IMR-90 (cell line): ENCODE measurements at regions not wholly inside any gene's neighbourhood (a gene's known extent, or its start where the extent isn't known, plus 50 kb on each side); places are given as distances from the start of the nearest gene placed in this dataset.

ENCODE experiments used
- ATAC-seq: fragments of 200-7000 bp; cut with Tn5 transposase; 2 replicates; pipeline ENCODE4 v1.9.1; 2020; ENCODE audit warnings: low read depth, mild to moderate bottlenecking, moderate library complexity
- BruUV-seq: library from RNA; stranded (reverse); fragments of 400-500 nt; replicated peaks from 2 replicates; lab custom pipeline; 2021; lab: Mats Ljungman, UMichigan
- CTCF ChIA-PET: fragments of 300-600 bp; formaldehyde crosslinking; extraction: SDS; loops from one replicate; lab custom pipeline; 2021; ENCODE audit warnings: antibody characterized with exemption; lab: Yijun Ruan, JAX
- POLR2A ChIA-PET: fragments of 300-600 bp; sonication (Branson Sonifier 250); formaldehyde crosslinking; loops from one replicate; lab custom pipeline; 2022; ENCODE audit warnings: antibody characterized with exemption; ENCODE audit not compliant: unreplicated experiment; lab: Charles Lee
- DNase-seq: peaks from one replicate; pipeline ENCODE4 v3.0.0; 2013
- H2AFZ ChIP-seq: replicated peaks from 2 replicates; pipeline ENCODE3; 2013; ENCODE audit warnings: low read length, mild to moderate bottlenecking; ENCODE audit not compliant: poor library complexity
- H2AK5ac ChIP-seq: 2 replicates; pipeline ENCODE4 v1.6.1; 2013; ENCODE audit warnings: low read depth, low read length, inconsistent platforms
- H2AK9ac ChIP-seq: replicated peaks from 2 replicates; pipeline ENCODE3; 2013; ENCODE audit warnings: mild to moderate bottlenecking, low read depth, low read length, moderate library complexity; ENCODE audit not compliant: poor library complexity
- H2BK120ac ChIP-seq: 2 replicates; pipeline ENCODE4 v1.6.1; 2013; ENCODE audit warnings: low read depth, low read length, inconsistent platforms
- H2BK15ac ChIP-seq: 3 replicates; pipeline ENCODE4 v1.6.1; 2013; ENCODE audit warnings: low read depth, low read length, inconsistent platforms
- H2BK20ac ChIP-seq: 2 replicates; pipeline ENCODE4 v1.6.1; 2013; ENCODE audit warnings: low read depth, mild to moderate bottlenecking, inconsistent platforms, low read length, moderate library complexity
- H2BK5ac ChIP-seq: 2 replicates; pipeline ENCODE4 v1.6.1; 2013; ENCODE audit warnings: mild to moderate bottlenecking, low read depth, low read length, inconsistent platforms; ENCODE audit not compliant: poor library complexity, severe bottlenecking
- H3K14ac ChIP-seq: replicated peaks from 2 replicates; pipeline ENCODE4 v1.6.1; 2013; ENCODE audit warnings: low read depth, low read length, inconsistent platforms
- H3K18ac ChIP-seq: 2 replicates; pipeline ENCODE4 v1.6.1; 2013; ENCODE audit warnings: low read depth, low read length, control low read depth
- H3K23ac ChIP-seq: 2 replicates; pipeline ENCODE4 v1.6.1; 2013; ENCODE audit warnings: low read depth, low read length, inconsistent platforms
- H3K27ac ChIP-seq: 2 replicates; pipeline ENCODE4 v1.5.1; 2013; ENCODE audit warnings: mild to moderate bottlenecking, control low read depth, low read length; ENCODE audit not compliant: insufficient read depth
- H3K27me3 ChIP-seq: 2 replicates; pipeline ENCODE4 v1.6.1; 2013; ENCODE audit warnings: low read length; ENCODE audit not compliant: control insufficient read depth, insufficient read depth
- H3K36me3 ChIP-seq: 2 replicates; pipeline ENCODE4 v1.6.1; 2013; ENCODE audit warnings: low read length, mixed read lengths; ENCODE audit not compliant: control insufficient read depth, insufficient read depth
- H3K4ac ChIP-seq: 2 replicates; pipeline ENCODE4 v1.6.1; 2013; ENCODE audit warnings: low read depth, low read length, inconsistent platforms
- H3K4me1 ChIP-seq: 2 replicates; pipeline ENCODE4 v1.6.1; 2013; ENCODE audit warnings: low read length, mixed read lengths; ENCODE audit not compliant: control insufficient read depth, insufficient read depth
- H3K4me2 ChIP-seq: 2 replicates; pipeline ENCODE4 v1.6.1; 2013; ENCODE audit warnings: low read depth, mild to moderate bottlenecking, control low read depth, low read length, moderate library complexity
- H3K4me3 ChIP-seq: 2 replicates; pipeline ENCODE4 v1.5.1; 2013; ENCODE audit warnings: low read depth, mild to moderate bottlenecking, control low read depth, low read length, moderate library complexity; ENCODE audit not compliant: insufficient read depth
- H3K56ac ChIP-seq: 2 replicates; pipeline ENCODE4 v1.6.1; 2013; ENCODE audit warnings: low read length, inconsistent platforms; ENCODE audit not compliant: insufficient read depth; ENCODE audit errors: extremely low read depth
- H3K79me1 ChIP-seq, 2 experiments: 2 replicates each; pipeline ENCODE4 v1.6.1; 2013; ENCODE audit warnings: low read length in 2 of 2, inconsistent platforms in 1 of 2, low read depth in 1 of 2
- H3K9ac ChIP-seq: 2 replicates; pipeline ENCODE4 v1.6.1; 2013; ENCODE audit warnings: low read depth, low read length, control low read depth
- H3K9me1 ChIP-seq: 2 replicates; pipeline ENCODE4 v1.6.1; 2013; ENCODE audit warnings: low read length, inconsistent platforms; ENCODE audit not compliant: insufficient read depth
- H3K9me3 ChIP-seq: 2 replicates; pipeline ENCODE4 v1.6.1; 2013; ENCODE audit warnings: low read length; ENCODE audit not compliant: control insufficient read depth, insufficient read depth
- H4K20me1 ChIP-seq: 2 replicates; pipeline ENCODE4 v1.6.1; 2013; ENCODE audit warnings: low read length, inconsistent platforms; ENCODE audit not compliant: insufficient read depth
- H4K5ac ChIP-seq: 2 replicates; pipeline ENCODE4 v1.6.1; 2013; ENCODE audit warnings: mild to moderate bottlenecking, low read depth, low read length, control low read depth
- H4K8ac ChIP-seq, 2 experiments: 2 replicates each; pipeline ENCODE4 v1.6.1; 2013; ENCODE audit warnings: low read depth in 2 of 2, low read length in 2 of 2, control low read depth in 1 of 2, inconsistent platforms in 1 of 2
- H4K91ac ChIP-seq: 2 replicates; pipeline ENCODE4 v1.6.1; 2013; ENCODE audit warnings: low read depth, low read length, inconsistent platforms; ENCODE audit not compliant: insufficient read depth
- BHLHE40 ChIP-seq: fragments of 150-350 bp; IDR thresholded peaks from 2 replicates; pipeline ENCODE4 v1.6.1; 2016; ENCODE audit warnings: mild to moderate bottlenecking, low read depth, low read length
- CEBPB ChIP-seq: IDR thresholded peaks from 2 replicates; pipeline ENCODE4 v1.6.1; 2012; ENCODE audit warnings: low read depth, low read length, improper control_type of control experiment
- CHD1 ChIP-seq: IDR thresholded peaks from 2 replicates; pipeline ENCODE4 v1.6.1; 2012; ENCODE audit warnings: low read depth, low read length, improper control_type of control experiment
- ELK1 ChIP-seq: fragments of 150-350 bp; IDR thresholded peaks from 2 replicates; pipeline ENCODE4 v1.6.1; 2016; ENCODE audit warnings: low read depth, mild to moderate bottlenecking, low read length, moderate library complexity, borderline replicate concordance
- FOS ChIP-seq: fragments of 150-350 bp; IDR thresholded peaks from 2 replicates; pipeline ENCODE4 v1.6.1; 2016; ENCODE audit warnings: low read depth, low read length
- MAFK ChIP-seq: IDR thresholded peaks from 2 replicates; pipeline ENCODE4 v1.6.1; 2012; ENCODE audit warnings: low read depth, low read length, improper control_type of control experiment
- MAZ ChIP-seq: IDR thresholded peaks from 2 replicates; pipeline ENCODE4 v1.6.1; 2012; ENCODE audit warnings: low read depth, mild to moderate bottlenecking, low read length, improper control_type of control experiment, moderate library complexity, borderline replicate concordance
- MXI1 ChIP-seq: IDR thresholded peaks from 2 replicates; pipeline ENCODE4 v1.6.1; 2012; ENCODE audit warnings: low read depth, mild to moderate bottlenecking, low read length, moderate library complexity, borderline replicate concordance
- NFE2L2 ChIP-seq: fragments of 150-350 bp; IDR thresholded peaks from 2 replicates; pipeline ENCODE4 v1.6.1; 2016; ENCODE audit warnings: low read depth, mild to moderate bottlenecking, low read length
- POLR2A ChIP-seq: IDR thresholded peaks from 2 replicates; pipeline ENCODE4 v1.6.1; 2012; ENCODE audit warnings: mild to moderate bottlenecking, low read depth, low read length
- RAD21 ChIP-seq: IDR thresholded peaks from 2 replicates; pipeline ENCODE4 v1.6.1; 2012; ENCODE audit warnings: low read length, improper control_type of control experiment
- RCOR1 ChIP-seq: IDR thresholded peaks from 2 replicates; pipeline ENCODE4 v1.6.1; 2012; ENCODE audit warnings: mild to moderate bottlenecking, low read length, improper control_type of control experiment; ENCODE audit not compliant: insufficient replicate concordance
- RFX5 ChIP-seq: IDR thresholded peaks from 2 replicates; pipeline ENCODE4 v1.8.0; 2012; ENCODE audit warnings: low read depth, mild to moderate bottlenecking, low read length, moderate library complexity
- SMC3 ChIP-seq: fragments of 150-350 bp; IDR thresholded peaks from 2 replicates; pipeline ENCODE4 v1.6.1; 2016; ENCODE audit warnings: low read depth, mild to moderate bottlenecking, antibody characterized with exemption, low read length, moderate library complexity
- WGBS, 2 experiments: methylation state at CpG; one replicate each; pipeline versions ENCODE4 v1.1.5 to v1.1.7; 2013; ENCODE audit warnings: missing lambda C conversion rate in 2 of 2; ENCODE audit not compliant: insufficient read length in 1 of 2; ENCODE audit errors: extremely low coverage in 2 of 2; 5-methylcytosine and 5-hydroxymethylcytosine counted together
- dilution Hi-C: fragments of 300-500 bp; cut with HindIII; formaldehyde crosslinking; loops from one replicate; pipeline ENCODE4 v1.14.3; 2018; ENCODE audit warnings: low sequenced_read_pairs; ENCODE audit not compliant: unreplicated experiment
- in situ Hi-C: fragments of 300-500 bp; cut with MboI; formaldehyde crosslinking; loops from 3 replicates; pipeline ENCODE4 v1.14.3; 2019; ENCODE audit warnings: low sequenced_read_pairs, inconsistent platforms, mixed read lengths
- intact Hi-C: fragments of 100-400 bp; cut with micrococcal nuclease; formaldehyde crosslinking; loops from 2 replicates; pipeline ENCODE4 v1.10.0; 2022
- TF ChIP-seq, protein P1 (sequence below): conservative IDR thresholded peaks from 2 replicates; pipeline ENCODE4 v1.5.1; 2012; ENCODE audit warnings: mild to moderate bottlenecking, low read depth, low read length, improper control_type of control experiment
- TF ChIP-seq, protein P2 (sequence below): fragments of 150-350 bp; IDR thresholded peaks from 2 replicates; pipeline ENCODE4 v1.6.1; 2017; ENCODE audit warnings: mild to moderate bottlenecking, antibody characterized with exemption, low read length, low read depth

DNA sequence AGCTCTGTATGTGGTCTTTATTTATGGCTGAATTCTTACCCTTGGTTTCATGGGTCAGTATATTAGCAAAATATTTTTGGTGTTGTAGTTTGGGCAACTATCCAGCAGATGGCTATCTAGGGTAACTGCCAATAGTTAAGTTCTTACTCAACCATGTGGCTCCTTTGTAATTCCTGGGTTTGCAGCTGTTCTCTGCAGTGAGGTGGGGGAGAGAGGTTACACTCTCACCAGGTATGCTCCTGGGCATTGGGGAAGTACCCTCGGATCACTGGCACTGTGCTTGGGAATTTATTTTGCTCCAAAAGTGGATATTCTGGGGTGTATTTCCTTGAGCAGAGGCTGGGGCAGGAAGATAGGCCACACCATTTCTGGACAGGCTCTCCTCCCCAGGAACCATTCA lies 436.7 kb upstream of the TMPRSS15 start:
- H3K79me1 ChIP-seq, result no peaks in the 10 kb centered on the region
- H3K9me1 ChIP-seq, result no peaks in the 10 kb centered on the region
- no CpG with 5 or more reads among the region's 1 CpG for WGBS, 2 experiments
- no peak overlapping the region for H3K4me3 ChIP-seq
- no peak overlapping the region for H3K56ac ChIP-seq
- H3K14ac ChIP-seq, result no peak overlapping the region
- intact Hi-C loops, result no loop called here
- H2BK15ac ChIP-seq, result no peak overlapping the region
- H3K4me2 ChIP-seq, result no peak overlapping the region
- no peak overlapping the region for H4K91ac ChIP-seq
- peaks cover 6% of the 10 kb centered on the region; the same call in 1 of the 2 replicates for H3K9me3 ChIP-seq
- no peak overlapping the region for H2AK9ac ChIP-seq
- no peaks in the 10 kb centered on the region for H3K4me1 ChIP-seq
- no peak overlapping the region for H4K5ac ChIP-seq
- dilution Hi-C loops, result no loop called here
- no peak overlapping the region for H3K23ac ChIP-seq
- H3K4ac ChIP-seq, result no peak overlapping the region
- ATAC-seq, result no peak
- TF ChIP-seq RFX5 (no peak), RCOR1 (no peak), MAZ (no peak), ELK1 (no peak), CEBPB (no peak), BHLHE40 (no peak), SMC3 (no peak), CHD1 (no peak), FOS (no peak), MXI1 (no peak), NFE2L2 (no peak), MAFK (no peak), RAD21 (no peak), POLR2A (no peak)
- TF ChIP-seq, protein P1, sequence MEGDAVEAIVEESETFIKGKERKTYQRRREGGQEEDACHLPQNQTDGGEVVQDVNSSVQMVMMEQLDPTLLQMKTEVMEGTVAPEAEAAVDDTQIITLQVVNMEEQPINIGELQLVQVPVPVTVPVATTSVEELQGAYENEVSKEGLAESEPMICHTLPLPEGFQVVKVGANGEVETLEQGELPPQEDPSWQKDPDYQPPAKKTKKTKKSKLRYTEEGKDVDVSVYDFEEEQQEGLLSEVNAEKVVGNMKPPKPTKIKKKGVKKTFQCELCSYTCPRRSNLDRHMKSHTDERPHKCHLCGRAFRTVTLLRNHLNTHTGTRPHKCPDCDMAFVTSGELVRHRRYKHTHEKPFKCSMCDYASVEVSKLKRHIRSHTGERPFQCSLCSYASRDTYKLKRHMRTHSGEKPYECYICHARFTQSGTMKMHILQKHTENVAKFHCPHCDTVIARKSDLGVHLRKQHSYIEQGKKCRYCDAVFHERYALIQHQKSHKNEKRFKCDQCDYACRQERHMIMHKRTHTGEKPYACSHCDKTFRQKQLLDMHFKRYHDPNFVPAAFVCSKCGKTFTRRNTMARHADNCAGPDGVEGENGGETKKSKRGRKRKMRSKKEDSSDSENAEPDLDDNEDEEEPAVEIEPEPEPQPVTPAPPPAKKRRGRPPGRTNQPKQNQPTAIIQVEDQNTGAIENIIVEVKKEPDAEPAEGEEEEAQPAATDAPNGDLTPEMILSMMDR, result no peak; the same call in 1 of the 2 replicates
- TF ChIP-seq, protein P2, sequence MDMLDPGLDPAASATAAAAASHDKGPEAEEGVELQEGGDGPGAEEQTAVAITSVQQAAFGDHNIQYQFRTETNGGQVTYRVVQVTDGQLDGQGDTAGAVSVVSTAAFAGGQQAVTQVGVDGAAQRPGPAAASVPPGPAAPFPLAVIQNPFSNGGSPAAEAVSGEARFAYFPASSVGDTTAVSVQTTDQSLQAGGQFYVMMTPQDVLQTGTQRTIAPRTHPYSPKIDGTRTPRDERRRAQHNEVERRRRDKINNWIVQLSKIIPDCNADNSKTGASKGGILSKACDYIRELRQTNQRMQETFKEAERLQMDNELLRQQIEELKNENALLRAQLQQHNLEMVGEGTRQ, result no peak
- ChIA-PET CTCF (no interaction called here), POLR2A (no interaction called here)
- H2AK5ac ChIP-seq, result no peak overlapping the region
- no peak for DNase-seq
- no peak overlapping the region for H2AFZ ChIP-seq
- BruUV-seq, result no TSS peak
- H4K8ac ChIP-seq, result no peak overlapping the region
- H4K20me1 ChIP-seq, result no peaks in the 10 kb centered on the region
- no peak overlapping the region for H2BK5ac ChIP-seq
- no peaks in the 10 kb centered on the region for H3K36me3 ChIP-seq
- no peak overlapping the region for H3K27ac ChIP-seq
- H2BK20ac ChIP-seq, result no peak overlapping the region
- no peak overlapping the region for H2BK120ac ChIP-seq
- H3K27me3 ChIP-seq, result no peaks in the 10 kb centered on the region
- H3K9ac ChIP-seq, result no peak overlapping the region
- no peak overlapping the region for H3K18ac ChIP-seq
- in situ Hi-C loops, result no loop called here
